Gastroesophageal sphincter (tissue), 4 donors: ENCODE measurements at regions not wholly inside any gene's neighbourhood (a gene's known extent, or its start where the extent isn't known, plus 50 kb on each side); places are given as distances from the start of the nearest gene placed in this dataset.

Source experiments
- ATAC-seq: fragments of 150-250 bp; one replicate; pipeline ENCODE4 v1.9.1; 2016; ENCODE audit warnings: mild to moderate bottlenecking, moderate library complexity
- H3K27ac ChIP-seq, 4 donors: fragments of 200-600 bp; sonication (generic) in 3 of 4; 1 replicate in 3 of 4; 2 replicates in 1 of 4; pipeline ENCODE4 v1.5.1; 2016 to 2019
- H3K27me3 ChIP-seq: fragments of 200-600 bp; sonication (generic); one replicate; pipeline ENCODE4 v1.5.1; 2019
- H3K36me3 ChIP-seq, 2 donors: fragments of 200-600 bp; sonication (generic); one replicate each; pipeline ENCODE4 v1.5.1; 2019; ENCODE audit warnings: control low read depth in 1 of 2
- H3K4me1 ChIP-seq, 3 donors: fragments of 200-600 bp; sonication (generic); 1 replicate in 2 of 3; 2 replicates in 1 of 3; pipeline ENCODE4 v1.5.1; 2016 to 2019; ENCODE audit warnings: control low read depth in 2 of 3
- H3K4me3 ChIP-seq, 2 donors: fragments of 200-600 bp; sonication (generic); one replicate each; pipeline ENCODE4 v1.5.1; 2019; ENCODE audit warnings: mild to moderate bottlenecking in 1 of 2, moderate library complexity in 1 of 2
- H3K9me3 ChIP-seq, 3 donors: fragments of 200-600 bp; sonication (generic); one replicate each; pipeline ENCODE4 v1.5.1; 2017 to 2019; ENCODE audit warnings: control low read depth in 2 of 3
- EP300 ChIP-seq: sonication (generic); formaldehyde crosslinking; IDR thresholded peaks from one replicate; pipeline ENCODE4 v1.6.1; 2017; ENCODE audit warnings: antibody characterized with exemption, mild to moderate bottlenecking
- POLR2A ChIP-seq, 2 donors: fragments of 450-650 bp; IDR thresholded peaks; one replicate each; pipeline ENCODE4 v1.6.1; 2017; ENCODE audit warnings: antibody characterized with exemption in 2 of 2, mild to moderate bottlenecking in 2 of 2, moderate library complexity in 1 of 2
- POLR2AphosphoS5 ChIP-seq: sonication (generic); formaldehyde crosslinking; IDR thresholded peaks from one replicate; pipeline ENCODE4 v1.6.1; 2017; ENCODE audit warnings: antibody characterized with exemption
- WGBS, 2 donors: methylation state at CpG; one replicate each; pipeline ENCODE4 v1.1.5; 2018; ENCODE audit warnings: low coverage in 1 of 2; 5-methylcytosine and 5-hydroxymethylcytosine counted together
- TF ChIP-seq, protein P1 (sequence below), 4 experiments: fragments of 200-600 bp in 2 of 4; fragments of 450-650 bp in 2 of 4; sonication (generic) in 1 of 4; IDR thresholded peaks; one replicate each; pipeline ENCODE4 v1.5.1; 2017 to 2019; ENCODE audit warnings: antibody characterized with exemption in 4 of 4, mild to moderate bottlenecking in 2 of 4, moderate library complexity in 2 of 4

DNA sequence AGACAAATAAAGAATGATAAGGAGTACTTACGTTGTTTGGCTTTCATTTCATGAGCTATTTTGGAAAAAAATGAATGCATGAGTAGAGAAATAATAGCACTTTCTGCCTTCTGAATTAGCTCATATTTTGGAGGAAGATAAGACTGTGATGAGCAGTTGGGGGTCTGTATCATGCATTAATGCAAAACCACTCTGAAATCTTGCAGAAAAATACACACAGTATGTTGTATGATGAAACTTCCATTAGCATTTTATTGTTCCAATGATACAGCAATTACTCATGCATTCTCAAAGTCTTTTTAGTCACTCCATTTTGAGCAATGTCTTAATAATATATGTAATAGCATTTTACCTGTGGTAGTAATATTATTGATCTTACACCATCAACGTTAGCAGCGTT, 571.0 kb downstream of the CDH8 start:
- 70 to 78% methylated on average over 3 of the region's 3 CpGs for WGBS, 2 donors
- Histone ChIP-seq H3K4me1 (no peaks in the 10 kb centered on the region), H3K36me3 (no peaks in the 10 kb centered on the region), H3K4me3 (no peak overlapping the region), H3K9me3 (no peaks in the 10 kb centered on the region), H3K27ac (no peak overlapping the region), H3K27me3 (no peaks in the 10 kb centered on the region)
- no peak for ATAC-seq
- TF ChIP-seq EP300 (no peak), POLR2A (IDR thresholded peaks at IDR 0.05) (no peak), POLR2AphosphoS5 (no peak)
- TF ChIP-seq, protein P1, sequence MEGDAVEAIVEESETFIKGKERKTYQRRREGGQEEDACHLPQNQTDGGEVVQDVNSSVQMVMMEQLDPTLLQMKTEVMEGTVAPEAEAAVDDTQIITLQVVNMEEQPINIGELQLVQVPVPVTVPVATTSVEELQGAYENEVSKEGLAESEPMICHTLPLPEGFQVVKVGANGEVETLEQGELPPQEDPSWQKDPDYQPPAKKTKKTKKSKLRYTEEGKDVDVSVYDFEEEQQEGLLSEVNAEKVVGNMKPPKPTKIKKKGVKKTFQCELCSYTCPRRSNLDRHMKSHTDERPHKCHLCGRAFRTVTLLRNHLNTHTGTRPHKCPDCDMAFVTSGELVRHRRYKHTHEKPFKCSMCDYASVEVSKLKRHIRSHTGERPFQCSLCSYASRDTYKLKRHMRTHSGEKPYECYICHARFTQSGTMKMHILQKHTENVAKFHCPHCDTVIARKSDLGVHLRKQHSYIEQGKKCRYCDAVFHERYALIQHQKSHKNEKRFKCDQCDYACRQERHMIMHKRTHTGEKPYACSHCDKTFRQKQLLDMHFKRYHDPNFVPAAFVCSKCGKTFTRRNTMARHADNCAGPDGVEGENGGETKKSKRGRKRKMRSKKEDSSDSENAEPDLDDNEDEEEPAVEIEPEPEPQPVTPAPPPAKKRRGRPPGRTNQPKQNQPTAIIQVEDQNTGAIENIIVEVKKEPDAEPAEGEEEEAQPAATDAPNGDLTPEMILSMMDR (IDR thresholded peaks at IDR 0.05): no peak

DNA sequence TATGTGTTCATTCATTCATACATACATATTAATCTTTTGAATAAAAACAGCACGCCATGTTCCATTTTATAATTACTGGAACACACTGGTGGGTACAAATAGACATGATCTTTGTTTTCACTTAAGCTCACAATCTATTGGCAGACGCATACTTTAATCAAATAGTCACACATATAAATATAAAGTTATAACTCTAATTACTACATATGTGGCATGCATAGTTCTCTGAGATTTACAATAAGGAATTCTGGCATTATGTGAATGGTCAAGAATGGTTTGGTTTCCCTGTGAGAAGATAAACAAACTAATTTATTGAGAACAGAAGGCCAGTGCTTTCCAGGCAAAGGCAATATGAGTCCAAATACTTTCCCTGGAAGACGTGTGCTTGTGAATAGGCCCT, 576.2 kb downstream of the CDH8 start:
- no peak overlapping the region for H3K27ac ChIP-seq
- no peak for ATAC-seq
- whole genome bisulfite sequencing, 2 donors: 60 to 62% methylated on average over 3 of the region's 3 CpGs
- no peak overlapping the region for H3K4me3 ChIP-seq
- TF ChIP-seq POLR2AphosphoS5: no peak
- no peak for TF ChIP-seq EP300
- TF ChIP-seq, protein P1 (IDR thresholded peaks at IDR 0.05): no peak
- TF ChIP-seq POLR2A (IDR thresholded peaks at IDR 0.05): no peak
- H3K9me3 ChIP-seq: peaks cover 0 to 17% (median 0%) of the 10 kb centered on the region in 3 donors
- H3K36me3 ChIP-seq: no peaks in the 10 kb centered on the region
- H3K4me1 ChIP-seq: no peaks in the 10 kb centered on the region
- no peaks in the 10 kb centered on the region for H3K27me3 ChIP-seq

DNA sequence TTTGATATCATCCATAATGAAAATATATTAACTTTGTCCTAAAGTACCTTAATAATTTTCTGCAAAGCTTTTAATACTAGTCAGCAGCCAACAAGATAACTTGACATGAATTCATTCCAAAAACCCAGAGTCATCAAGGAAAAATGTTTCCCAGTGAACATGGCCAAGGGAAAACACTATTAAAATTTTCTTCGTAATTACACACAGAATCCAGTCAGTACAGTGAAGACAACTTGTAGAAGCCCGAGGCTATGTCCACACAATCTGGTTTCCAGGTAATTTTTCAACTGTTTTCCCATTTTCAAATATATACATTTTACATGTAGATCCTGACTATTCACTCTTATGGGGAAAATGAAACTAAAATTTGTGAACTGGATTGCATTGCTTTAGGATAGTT, 600.9 kb downstream of the CDH8 start:
- WGBS, 2 donors: 19 to 24% methylated on average over 2 of the region's 2 CpGs
- no peaks in the 10 kb centered on the region for H3K4me1 ChIP-seq
- TF ChIP-seq POLR2AphosphoS5 (no peak), POLR2A (IDR thresholded peaks at IDR 0.05) (no peak), EP300 (no peak)
- TF ChIP-seq, protein P1 (IDR thresholded peaks at IDR 0.05): no peak
- H3K9me3 ChIP-seq: no peaks in the 10 kb centered on the region
- no peak overlapping the region for H3K4me3 ChIP-seq
- no peaks in the 10 kb centered on the region for H3K27me3 ChIP-seq
- H3K36me3 ChIP-seq: no peaks in the 10 kb centered on the region
- ATAC-seq: no peak
- no peak overlapping the region for H3K27ac ChIP-seq

DNA sequence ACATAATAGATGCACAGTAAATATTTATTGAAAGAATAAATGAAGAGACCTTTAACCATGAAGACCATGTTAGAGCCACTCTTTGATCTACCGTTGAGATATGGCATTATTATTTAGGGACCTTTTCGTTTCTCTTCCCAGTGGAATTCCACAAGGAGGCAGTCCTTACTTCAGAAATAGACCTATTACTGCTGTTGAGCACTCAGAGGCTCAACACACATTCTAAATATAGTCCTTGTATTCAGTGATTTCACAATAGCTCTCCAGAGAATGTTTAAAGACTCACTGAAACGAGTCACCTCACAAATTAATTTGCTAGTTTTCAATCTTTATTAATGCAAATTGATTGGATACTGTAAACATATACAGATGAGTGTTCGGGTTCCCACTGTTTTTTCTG, 603.8 kb downstream of the CDH8 start:
- no peaks in the 10 kb centered on the region for H3K4me1 ChIP-seq
- no peaks in the 10 kb centered on the region for H3K36me3 ChIP-seq
- no peaks in the 10 kb centered on the region for H3K9me3 ChIP-seq
- TF ChIP-seq, protein P1 (IDR thresholded peaks at IDR 0.05): no peak
- no peaks in the 10 kb centered on the region for H3K27me3 ChIP-seq
- no peak overlapping the region for H3K27ac ChIP-seq
- WGBS, 2 donors: 33 to 69% methylated on average over 4 of the region's 4 CpGs
- ATAC-seq: no peak
- H3K4me3 ChIP-seq: no peak overlapping the region

DNA sequence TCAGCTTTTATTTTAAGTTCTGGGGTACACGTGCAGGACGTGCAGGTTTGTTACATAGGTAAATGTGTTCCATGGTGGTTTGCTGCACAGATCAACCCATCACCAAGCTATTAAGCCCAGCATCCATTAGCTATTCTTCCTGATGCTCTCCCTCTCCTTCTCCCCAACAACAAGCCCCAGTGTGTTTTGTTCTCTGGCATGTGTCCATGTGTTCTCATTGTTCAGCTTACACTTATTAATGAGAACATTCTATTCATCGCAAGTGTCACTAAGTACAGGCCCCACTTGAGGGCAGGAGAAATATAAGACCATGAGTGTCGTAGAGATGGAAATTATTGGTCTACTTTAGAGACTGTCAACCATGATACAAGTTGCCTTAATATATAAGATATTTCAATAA, 615.1 kb downstream of the CDH8 start:
- no peak for ATAC-seq
- Histone ChIP-seq H3K27ac (no peak overlapping the region), H3K4me3 (no peak overlapping the region), H3K4me1 (no peaks in the 10 kb centered on the region), H3K9me3 (no peaks in the 10 kb centered on the region), H3K27me3 (no peaks in the 10 kb centered on the region), H3K36me3 (no peaks in the 10 kb centered on the region)
- TF ChIP-seq POLR2A (IDR thresholded peaks at IDR 0.05) (no peak), EP300 (no peak), POLR2AphosphoS5 (no peak)
- TF ChIP-seq, protein P1 (IDR thresholded peaks at IDR 0.05): no peak
- 88 to 89% methylated on average over 3 to 4 of the region's 4 CpGs for WGBS, 2 donors
